H9 (cell line): ENCODE measurements at regions not wholly inside any gene's neighbourhood (a gene's known extent, or its start where the extent isn't known, plus 50 kb on each side); places are given as distances from the start of the nearest gene placed in this dataset.

ENCODE experiments used
- DNase-seq: peaks from one replicate; pipeline ENCODE4 v3.0.0-alpha.2; 2017
- H2AFZ ChIP-seq: one replicate; pipeline ENCODE4 v1.6.1; 2013; ENCODE audit warnings: mild to moderate bottlenecking, low read length, control low read depth, moderate library complexity
- H2AK5ac ChIP-seq: 2 replicates; pipeline ENCODE4 v1.6.1; 2013; ENCODE audit warnings: low read length, control low read depth, mixed read lengths; ENCODE audit not compliant: insufficient read length
- H2BK120ac ChIP-seq: one replicate; pipeline ENCODE4 v1.6.1; 2013; ENCODE audit warnings: low read depth, mild to moderate bottlenecking, low read length, control low read depth, inconsistent platforms; ENCODE audit not compliant: poor library complexity, severe bottlenecking
- H2BK12ac ChIP-seq: 2 replicates; pipeline ENCODE4 v1.6.1; 2013; ENCODE audit warnings: low read length, control low read depth, mixed read lengths, low read depth; ENCODE audit not compliant: insufficient read length
- H2BK15ac ChIP-seq: 2 replicates; pipeline ENCODE4 v1.6.1; 2013; ENCODE audit warnings: low read depth, low read length, control low read depth
- H2BK20ac ChIP-seq: one replicate; pipeline ENCODE4 v1.6.1; 2013; ENCODE audit warnings: low read depth, mild to moderate bottlenecking, low read length, control low read depth, inconsistent platforms; ENCODE audit not compliant: poor library complexity, severe bottlenecking
- H2BK5ac ChIP-seq: 2 replicates; pipeline ENCODE4 v1.6.1; 2013; ENCODE audit warnings: low read length, control low read depth, mixed read lengths; ENCODE audit not compliant: insufficient read length
- H3K14ac ChIP-seq: 2 replicates; pipeline ENCODE4 v1.6.1; 2013; ENCODE audit warnings: low read length, control low read depth; ENCODE audit not compliant: insufficient read depth
- H3K18ac ChIP-seq: 2 replicates; pipeline ENCODE4 v1.6.1; 2013; ENCODE audit warnings: low read depth, mild to moderate bottlenecking, mixed read lengths, low read length, control low read depth; ENCODE audit not compliant: insufficient read length
- H3K23ac ChIP-seq: 2 replicates; pipeline ENCODE4 v1.6.1; 2013; ENCODE audit warnings: low read length, control low read depth, mixed read lengths, low read depth; ENCODE audit not compliant: insufficient read length
- H3K23me2 ChIP-seq: 2 replicates; pipeline ENCODE4 v1.6.1; 2013; ENCODE audit warnings: low read depth, mild to moderate bottlenecking, mixed read lengths, low read length, control low read depth; ENCODE audit not compliant: insufficient read length, poor library complexity, severe bottlenecking
- H3K27ac ChIP-seq: 2 replicates; pipeline ENCODE4 v1.5.1; 2013; ENCODE audit warnings: low read length, control low read depth, mixed read lengths, low read depth; ENCODE audit not compliant: insufficient read length
- H3K27me3 ChIP-seq: 2 replicates; pipeline ENCODE4 v1.6.1; 2013; ENCODE audit warnings: low read length, control low read depth, inconsistent platforms; ENCODE audit not compliant: insufficient read depth
- H3K4ac ChIP-seq: 2 replicates; pipeline ENCODE4 v1.6.1; 2013; ENCODE audit warnings: low read depth, mild to moderate bottlenecking, control low read depth, inconsistent platforms, low read length, moderate library complexity
- H3K4me1 ChIP-seq: 2 replicates; pipeline ENCODE4 v1.6.1; 2013; ENCODE audit warnings: low read length, control low read depth, inconsistent platforms; ENCODE audit not compliant: insufficient read depth
- H3K4me2 ChIP-seq: 2 replicates; pipeline ENCODE4 v1.6.1; 2013; ENCODE audit warnings: low read length, control low read depth, mixed read lengths; ENCODE audit not compliant: insufficient read length, insufficient read depth
- H3K56ac ChIP-seq: 2 replicates; pipeline ENCODE4 v1.6.1; 2013; ENCODE audit warnings: low read depth, mild to moderate bottlenecking, mixed read lengths, low read length, control low read depth; ENCODE audit not compliant: insufficient read length
- H3K79me1 ChIP-seq: 2 replicates; pipeline ENCODE4 v1.6.1; 2013; ENCODE audit warnings: low read depth, mild to moderate bottlenecking, moderate library complexity, low read length, control low read depth, inconsistent platforms; ENCODE audit not compliant: insufficient read depth, poor library complexity, severe bottlenecking
- H3K79me2 ChIP-seq: 2 replicates; pipeline ENCODE4 v1.6.1; 2013; ENCODE audit warnings: low read length, control low read depth, inconsistent platforms; ENCODE audit not compliant: insufficient read depth
- H3K9ac ChIP-seq: 2 replicates; pipeline ENCODE4 v1.6.1; 2013; ENCODE audit warnings: low read length, control low read depth, mixed read lengths; ENCODE audit not compliant: insufficient read length; ENCODE audit errors: extremely low read depth
- H3K9me3 ChIP-seq: one replicate; pipeline ENCODE4 v1.6.1; 2013; ENCODE audit warnings: low read depth, low read length, inconsistent platforms; ENCODE audit not compliant: control insufficient read depth
- H3T11ph ChIP-seq: one replicate; pipeline ENCODE4 v1.6.1; 2013; ENCODE audit warnings: mild to moderate bottlenecking, low read length, control low read depth, inconsistent platforms
- H4K20me1 ChIP-seq: one replicate; pipeline ENCODE4 v1.6.1; 2013; ENCODE audit not compliant: control insufficient read depth, insufficient read length, insufficient read depth
- H4K5ac ChIP-seq: 2 replicates; pipeline ENCODE4 v1.6.1; 2013; ENCODE audit warnings: low read depth, mild to moderate bottlenecking, mixed read lengths, low read length, control low read depth; ENCODE audit not compliant: insufficient read length
- H4K8ac ChIP-seq: replicated peaks from 2 replicates; pipeline ENCODE4 v1.6.1; 2013; ENCODE audit warnings: low read length, control low read depth, mixed read lengths, low read depth; ENCODE audit not compliant: insufficient read length
- H4K91ac ChIP-seq: 2 replicates; pipeline ENCODE4 v1.6.1; 2013; ENCODE audit warnings: low read depth, mild to moderate bottlenecking, moderate library complexity, mixed read lengths, low read length, control low read depth; ENCODE audit not compliant: insufficient read length
- H3K27ac Mint-ChIP-seq, 3 experiments: 2 replicates in 2 of 3; 3 replicates in 1 of 3; pipeline ENCODE4 v1.8.0; 2020 to 2021; ENCODE audit warnings: mixed read lengths in 3 of 3, mild to moderate bottlenecking in 1 of 3, moderate library complexity in 1 of 3
- H3K27me3 Mint-ChIP-seq: 2 replicates; pipeline ENCODE4 v1.8.0; 2021; ENCODE audit warnings: low read depth, mild to moderate bottlenecking, moderate library complexity, mixed read lengths
- H3K36me3 Mint-ChIP-seq, 3 experiments: 2 replicates in 2 of 3; 3 replicates in 1 of 3; pipeline ENCODE4 v1.8.0; 2020 to 2021; ENCODE audit warnings: low read depth in 3 of 3, mixed read lengths in 3 of 3; ENCODE audit not compliant: insufficient read depth in 1 of 3
- H3K4me1 Mint-ChIP-seq, 2 experiments: 2 replicates each; pipeline ENCODE4 v1.8.0; 2020; ENCODE audit warnings: mixed read lengths in 2 of 2
- H3K4me3 Mint-ChIP-seq, 2 experiments: 2 replicates in 1 of 2; 3 replicates in 1 of 2; pipeline ENCODE4 v1.8.0; 2020 to 2021; ENCODE audit warnings: mild to moderate bottlenecking in 2 of 2, mixed read lengths in 2 of 2, moderate library complexity in 1 of 2
- H3K9me3 Mint-ChIP-seq, 2 experiments: 2 replicates in 1 of 2; 3 replicates in 1 of 2; pipeline ENCODE4 v1.8.0; 2020; ENCODE audit warnings: mild to moderate bottlenecking in 2 of 2, mixed read lengths in 2 of 2, moderate library complexity in 1 of 2
- WGBS: extraction: QIAGEN DNeasy Blood & Tissue Kit; methylation state at CpG from one replicate; pipeline ENCODE4 v1.1.7; 2013; ENCODE audit warnings: missing lambda C conversion rate, low lambda C conversion rate, mixed read lengths; ENCODE audit not compliant: insufficient read length; ENCODE audit errors: extremely low coverage; 5-methylcytosine and 5-hydroxymethylcytosine counted together
- TF ChIP-seq, protein P1 (sequence below): fragments of 200-600 bp; sonication (generic); conservative IDR thresholded peaks from 3 replicates; pipeline ENCODE4 v1.8.0; 2021; ENCODE audit warnings: antibody characterized with exemption, mild to moderate bottlenecking

GRCh38 chr5:174355995-174356394 is 310.5 kb downstream of the NSG2 start:
- Histone ChIP-seq H3K79me1 (no peaks in the 10 kb centered on the region), H2AFZ (no peak overlapping the region), H2BK12ac (no peak overlapping the region), H3K79me2 (no peaks in the 10 kb centered on the region), H3K4me1 (no peaks in the 10 kb centered on the region), H4K20me1 (no peaks in the 10 kb centered on the region), H3K56ac (no peak overlapping the region), H3K27ac (no peak overlapping the region), H3K9me3 (no peaks in the 10 kb centered on the region), H2AK5ac (no peak overlapping the region), H3K4ac (no peak overlapping the region), H4K91ac (no peak overlapping the region), H3K14ac (no peak overlapping the region), H3K23me2 (no peaks in the 10 kb centered on the region), H4K5ac (no peak overlapping the region), H3K4me2 (no peak overlapping the region), H3K9ac (no peak overlapping the region), H2BK120ac (no peak overlapping the region), H3K23ac (no peak overlapping the region), H4K8ac (no peak overlapping the region), H3K27me3 (no peaks in the 10 kb centered on the region), H2BK15ac (no peak overlapping the region), H3T11ph (no peak overlapping the region), H3K18ac (no peak overlapping the region), H2BK20ac (no peak overlapping the region), H2BK5ac (no peak overlapping the region)
- TF ChIP-seq, protein P1, sequence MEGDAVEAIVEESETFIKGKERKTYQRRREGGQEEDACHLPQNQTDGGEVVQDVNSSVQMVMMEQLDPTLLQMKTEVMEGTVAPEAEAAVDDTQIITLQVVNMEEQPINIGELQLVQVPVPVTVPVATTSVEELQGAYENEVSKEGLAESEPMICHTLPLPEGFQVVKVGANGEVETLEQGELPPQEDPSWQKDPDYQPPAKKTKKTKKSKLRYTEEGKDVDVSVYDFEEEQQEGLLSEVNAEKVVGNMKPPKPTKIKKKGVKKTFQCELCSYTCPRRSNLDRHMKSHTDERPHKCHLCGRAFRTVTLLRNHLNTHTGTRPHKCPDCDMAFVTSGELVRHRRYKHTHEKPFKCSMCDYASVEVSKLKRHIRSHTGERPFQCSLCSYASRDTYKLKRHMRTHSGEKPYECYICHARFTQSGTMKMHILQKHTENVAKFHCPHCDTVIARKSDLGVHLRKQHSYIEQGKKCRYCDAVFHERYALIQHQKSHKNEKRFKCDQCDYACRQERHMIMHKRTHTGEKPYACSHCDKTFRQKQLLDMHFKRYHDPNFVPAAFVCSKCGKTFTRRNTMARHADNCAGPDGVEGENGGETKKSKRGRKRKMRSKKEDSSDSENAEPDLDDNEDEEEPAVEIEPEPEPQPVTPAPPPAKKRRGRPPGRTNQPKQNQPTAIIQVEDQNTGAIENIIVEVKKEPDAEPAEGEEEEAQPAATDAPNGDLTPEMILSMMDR = no peak
- WGBS = no CpG with 5 or more reads among the region's 2 CpGs
- no peaks in the 10 kb centered on the region for H3K4me1 Mint-ChIP-seq
- H3K4me3 Mint-ChIP-seq = no peak overlapping the region
- peaks cover 3% of the 10 kb centered on the region; the same call in 1 of the 2 replicates for H3K27me3 Mint-ChIP-seq
- H3K36me3 Mint-ChIP-seq = no peaks in the 10 kb centered on the region
- H3K27ac Mint-ChIP-seq = no peak overlapping the region; a peak in 1 of 7 replicates
- no peak for DNase-seq
- H3K9me3 Mint-ChIP-seq = peaks cover 0 to 2% of the 10 kb centered on the region in 2 experiments; a peak in 1 of 5 replicates
